Cerebellar cortex (tissue), 1 donor: ENCODE measurements at regions not wholly inside any gene's neighbourhood (a gene's known extent, or its start where the extent isn't known, plus 50 kb on each side); places are given as distances from the start of the nearest gene placed in this dataset.
"Not testable (repeated sequence)": the region's sequence is repeated elsewhere in the genome, so short reads cannot be mapped to it uniquely, and the experiment has no call there.

Source experiments
- DNase-seq: peaks from one replicate; pipeline ENCODE4 v3.0.0-alpha.2; 2015; ENCODE audit warnings: low spot score

DNA sequence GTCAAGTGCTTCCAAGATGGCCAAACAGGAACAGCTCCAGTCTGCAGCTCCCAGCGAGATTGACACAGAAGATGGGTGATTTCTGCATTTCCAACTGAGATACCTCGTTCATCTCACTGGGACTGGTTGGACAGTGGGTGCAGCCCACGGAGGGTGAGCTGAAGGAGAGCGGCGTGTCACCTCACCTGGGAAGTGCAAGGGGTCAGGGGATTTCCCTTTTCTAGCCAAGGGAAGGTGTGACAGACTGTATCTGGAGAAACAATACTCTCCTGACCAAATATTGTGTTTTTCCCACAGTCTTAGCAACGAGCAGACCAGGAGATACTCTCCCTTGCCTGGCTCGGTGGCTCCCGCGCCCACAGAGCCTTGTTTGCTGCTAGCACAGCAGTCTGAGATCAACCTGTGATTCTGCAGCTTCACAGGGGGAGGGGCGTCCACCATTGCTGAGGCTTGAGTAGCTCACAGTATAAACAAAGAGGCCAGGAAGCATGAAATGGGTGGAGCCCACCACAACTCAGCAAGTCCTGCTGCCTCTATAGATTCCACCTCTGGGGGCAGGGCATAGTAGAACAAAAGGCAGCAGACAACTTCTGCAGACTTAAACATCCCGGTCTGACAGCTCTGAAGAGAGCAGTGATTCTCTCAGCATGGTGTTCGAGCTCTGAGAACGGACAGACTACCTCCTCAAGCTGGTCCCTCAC, 293.5 kb upstream of the SUCLG2 start:
- no peak for DNase-seq

- no peak for DNase-seq
These were observed 292.0 kb upstream of the SUCLG2 start for GRCh38 chr3:67946436-67946835.

- no peak for DNase-seq
These were observed 289.1 kb upstream of the SUCLG2 start for GRCh38 chr3:67943546-67943945.

GRCh38 chr3:67941433-67942030, 287.1 kb upstream of the SUCLG2 start:
- DNase-seq: no peak

DNA sequence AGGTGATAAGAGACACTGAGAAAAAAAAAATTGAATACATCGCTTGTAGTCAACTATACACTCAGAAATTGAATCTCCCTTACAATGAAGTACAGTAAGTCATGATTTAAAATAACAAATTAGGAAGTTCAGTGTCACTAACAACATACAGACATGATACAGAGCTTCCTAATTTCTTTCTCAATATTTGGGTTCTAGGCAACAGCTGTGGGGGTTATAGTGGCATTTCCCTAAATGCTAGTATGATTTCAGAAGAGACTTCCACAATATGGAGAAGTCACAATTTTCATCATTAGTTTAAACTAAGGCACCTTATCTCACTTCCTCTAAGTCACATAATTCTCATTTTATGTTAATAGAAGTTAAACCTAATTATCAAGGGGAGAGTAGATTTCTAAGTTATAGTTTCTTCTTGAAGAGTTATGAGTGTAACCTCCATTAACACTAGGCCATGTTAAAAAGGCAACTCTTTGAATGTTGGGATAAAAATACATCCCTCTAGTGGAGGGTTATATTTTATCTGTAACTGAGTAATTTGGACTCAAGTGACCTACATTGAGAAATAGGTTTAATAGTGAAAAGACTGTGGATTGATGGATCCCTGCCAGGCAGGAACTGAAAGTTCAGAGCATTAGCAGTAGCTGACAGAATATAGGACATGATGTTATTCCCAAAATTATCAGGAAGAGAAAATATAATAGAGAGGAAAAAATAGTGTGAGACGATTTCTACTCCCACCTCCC, 286.0 kb upstream of the SUCLG2 start:
- DNase-seq: peak; percentile 2

DNA sequence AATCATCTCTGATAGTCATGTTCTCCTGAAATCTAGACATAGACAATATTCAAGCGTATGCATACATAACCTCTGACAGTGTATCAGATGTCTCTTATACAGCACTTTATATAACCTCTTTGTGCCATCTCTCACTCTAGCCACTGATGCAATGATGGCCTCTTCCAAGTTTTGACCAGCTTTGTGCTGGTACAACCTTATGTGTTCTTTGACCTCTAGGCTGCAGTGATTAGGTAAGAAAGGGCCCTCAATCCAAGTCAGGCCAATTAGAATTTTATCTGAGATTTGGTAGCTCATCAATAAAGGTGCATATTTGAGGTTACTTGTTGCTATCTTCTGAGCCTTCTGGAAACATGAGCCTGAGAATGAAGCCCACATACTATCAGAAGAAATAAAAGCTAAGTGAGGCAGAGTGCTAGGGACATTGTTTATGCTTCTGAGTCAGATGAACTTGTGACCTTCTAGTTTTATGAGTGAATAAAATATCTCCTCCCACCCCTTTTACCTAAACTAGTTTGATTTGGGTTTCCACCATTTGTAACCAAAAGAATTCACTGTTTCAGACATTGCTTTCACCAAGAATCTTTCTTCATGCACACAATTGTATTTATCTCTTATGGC, 283.2 kb upstream of the SUCLG2 start:
- DNase-seq: no peak

- DNase-seq: not testable (repeated sequence)
These were observed 276.0 kb upstream of the SUCLG2 start for GRCh38 chr3:67930394-67930793.

- DNase-seq: no peak
These were observed 269.4 kb upstream of the SUCLG2 start for GRCh38 chr3:67923796-67924195.

DNA sequence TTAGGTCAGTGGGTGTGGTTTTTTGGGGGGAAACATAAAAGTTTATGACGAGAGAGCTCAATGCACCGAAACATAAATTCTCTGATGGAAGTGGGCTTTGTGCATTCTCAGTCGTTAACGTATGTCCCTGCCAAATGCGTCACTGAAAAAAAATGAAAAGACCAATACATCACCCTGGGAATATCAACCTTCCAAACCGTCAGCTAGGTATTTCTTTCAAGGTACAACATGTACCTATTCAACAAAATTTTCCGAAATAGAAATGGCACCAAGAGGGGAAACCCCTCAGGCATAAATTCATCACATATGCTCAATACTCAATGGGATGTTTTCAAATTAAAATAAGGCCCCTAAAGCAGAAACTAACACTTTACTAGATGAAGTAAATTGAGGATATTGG, 266.6 kb upstream of the SUCLG2 start:
- no peak for DNase-seq

GRCh38 chr3:67920311-67920710, 265.9 kb upstream of the SUCLG2 start:
- no peak for DNase-seq

GRCh38 chr3:67916353-67916752, 261.9 kb upstream of the SUCLG2 start:
- DNase-seq: no peak

GRCh38 chr3:67907735-67908134, 253.3 kb upstream of the SUCLG2 start:
- DNase-seq: no peak

DNA sequence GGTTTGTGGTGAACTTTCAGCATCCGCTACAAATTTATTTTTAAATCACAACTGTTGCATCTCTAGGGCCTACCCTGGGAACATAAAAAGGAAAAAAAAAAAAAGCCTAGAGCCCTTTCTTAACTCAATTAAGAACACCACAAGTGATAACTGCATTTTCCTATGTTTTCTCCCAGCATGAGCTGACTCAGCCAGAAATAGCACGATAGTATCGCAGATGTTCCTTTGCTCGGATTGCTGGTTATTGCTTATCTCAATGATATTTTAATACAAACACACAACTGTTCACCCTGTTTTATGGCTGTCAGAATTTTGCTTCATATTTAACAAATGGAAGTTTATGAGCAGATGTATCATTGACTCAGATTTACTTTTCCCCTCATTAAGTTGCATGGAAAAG, 251.8 kb upstream of the SUCLG2 start:
- no peak for DNase-seq

DNA sequence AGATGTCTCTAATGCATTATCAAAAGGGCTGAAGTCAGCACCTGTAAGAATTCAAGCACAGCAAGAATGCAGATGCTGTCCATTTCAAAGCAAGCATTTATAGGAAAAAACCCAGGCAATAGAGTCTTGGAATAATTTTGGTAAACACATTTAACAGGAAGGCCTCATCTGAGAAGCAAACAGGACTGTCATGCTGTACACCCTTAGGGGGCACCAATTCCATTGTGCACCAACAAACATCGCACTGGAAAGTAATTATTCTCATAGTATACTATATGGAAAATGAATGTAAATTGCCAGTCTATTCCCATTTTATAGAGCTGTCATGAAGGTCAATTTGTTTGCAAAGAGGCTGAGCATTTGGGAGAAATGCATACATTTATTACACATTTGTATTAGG, 247.3 kb upstream of the SUCLG2 start:
- DNase-seq: no peak

- no peak for DNase-seq
These were observed 244.5 kb upstream of the SUCLG2 start for GRCh38 chr3:67898916-67899315.

DNA sequence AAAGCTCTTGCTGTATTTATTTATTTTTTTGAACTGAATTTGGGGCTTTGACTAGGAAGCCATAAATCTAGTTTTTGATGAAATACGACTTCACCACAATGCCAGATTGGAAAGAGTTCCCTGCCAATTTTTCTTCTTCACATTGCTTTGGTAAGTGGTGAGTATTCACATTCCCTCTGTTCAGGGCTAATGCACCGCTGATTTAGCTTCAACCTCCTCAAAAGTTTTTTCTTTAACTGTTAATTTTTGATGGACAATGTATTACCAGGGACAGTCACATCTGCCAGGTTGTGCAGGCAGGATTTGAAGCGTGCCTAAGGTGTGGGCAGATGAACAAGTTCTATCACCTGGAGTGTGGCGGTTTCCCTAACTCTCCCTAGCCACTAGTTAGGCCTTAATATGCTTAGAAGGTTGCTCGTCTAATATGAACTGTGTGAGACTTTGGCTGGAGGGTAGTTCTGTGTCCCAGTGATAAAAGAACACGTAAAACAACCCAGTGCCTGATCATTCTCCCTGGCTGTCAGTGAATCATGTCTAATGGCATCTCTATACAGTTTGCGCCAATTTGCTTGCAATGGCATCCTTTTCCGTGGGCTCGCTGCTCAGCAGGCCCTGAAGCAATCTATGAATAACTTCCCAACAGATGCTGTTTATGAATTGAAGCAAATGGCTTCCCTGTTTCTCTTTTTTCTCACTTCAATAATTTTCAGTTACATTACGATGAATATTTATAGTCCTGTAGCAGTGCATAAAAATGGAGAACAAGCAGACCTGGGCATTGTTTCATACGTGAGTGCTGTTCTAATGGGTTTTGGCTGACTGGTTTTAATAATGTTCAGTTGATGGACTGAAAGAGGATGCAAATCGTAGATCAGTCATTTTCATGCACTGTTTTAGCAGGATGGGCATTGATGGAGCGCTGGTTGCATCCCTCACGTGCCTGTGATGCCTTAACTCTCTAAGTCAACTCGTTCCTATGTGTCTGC, 243.2 kb upstream of the SUCLG2 start:
- DNase-seq: no peak

GRCh38 chr3:67896130-67896529, 241.7 kb upstream of the SUCLG2 start:
- DNase-seq: no peak

DNA sequence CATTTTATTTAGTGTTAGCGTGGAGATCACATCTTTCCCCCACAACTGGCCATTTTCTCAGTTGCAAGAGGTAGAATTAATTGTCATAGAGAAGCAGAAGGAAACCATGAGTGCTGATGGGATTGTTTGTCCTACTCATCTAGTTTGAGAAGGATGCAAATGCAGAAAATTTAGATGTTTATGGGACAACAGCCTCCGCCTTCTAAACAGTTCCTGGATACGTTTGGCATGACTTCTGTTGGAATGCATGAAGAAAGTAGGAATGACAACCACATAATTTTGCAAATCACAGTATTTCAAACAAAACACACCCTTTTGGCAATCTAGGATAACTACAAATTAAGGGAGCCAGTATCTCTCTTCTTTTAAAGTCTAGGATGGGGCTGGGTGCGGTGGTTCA, 240.1 kb upstream of the SUCLG2 start:
- no peak for DNase-seq

- DNase-seq: no peak
These were observed 229.9 kb upstream of the SUCLG2 start for GRCh38 chr3:67884345-67884744.

- no peak for DNase-seq
These were observed 229.4 kb upstream of the SUCLG2 start for GRCh38 chr3:67883766-67884165.

GRCh38 chr3:67882981-67883380, 228.6 kb upstream of the SUCLG2 start:
- no peak for DNase-seq

DNA sequence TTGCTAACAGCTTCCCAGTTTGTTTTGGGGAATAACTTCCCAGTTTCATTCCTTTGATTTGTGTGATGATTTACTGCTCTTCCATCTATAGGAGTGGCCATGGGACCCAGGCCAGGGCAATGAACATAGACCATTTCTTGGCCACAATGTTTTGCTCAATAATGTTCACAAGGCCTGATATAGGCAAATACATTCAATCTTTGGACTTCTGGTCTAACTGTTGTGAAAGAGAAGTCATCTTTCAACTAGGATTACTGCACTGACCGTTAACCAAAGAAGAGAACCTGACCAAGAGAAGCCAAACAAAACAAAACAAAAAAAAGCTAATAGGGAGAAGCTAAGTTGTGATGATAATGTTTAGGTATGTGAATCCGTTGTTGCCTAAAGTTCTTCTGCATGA, 221.8 kb upstream of the SUCLG2 start:
- no peak for DNase-seq
